HCT116 (cell line): ENCODE measurements at regions not wholly inside any gene's neighbourhood (a gene's known extent, or its start where the extent isn't known, plus 50 kb on each side); places are given as distances from the start of the nearest gene placed in this dataset.

Experiments used
- CTCF ChIP-seq, 3 experiments: fragments of 200-600 bp in 1 of 3; sonication (generic) in 1 of 3; IDR thresholded peaks in 2 of 3; conservative IDR thresholded peaks in 1 of 3; 2 replicates each; pipeline ENCODE4 v1.5.1; 2012 to 2017; ENCODE audit warnings: low read depth in 2 of 3, low read length in 2 of 3, antibody characterized with exemption in 1 of 3, borderline replicate concordance in 1 of 3, control low read depth in 1 of 3, mild to moderate bottlenecking in 1 of 3, mixed read lengths in 1 of 3, mixed run types in 1 of 3, moderate library complexity in 1 of 3; ENCODE audit not compliant: insufficient read depth in 1 of 3
- SP1 ChIP-seq: IDR thresholded peaks from 2 replicates; pipeline ENCODE4 v1.6.1; 2012; ENCODE audit warnings: low read depth
- SRF ChIP-seq: IDR thresholded peaks from 2 replicates; pipeline ENCODE4 v1.6.1; 2012; ENCODE audit warnings: low read depth

- no peak for TF ChIP-seq CTCF (IDR thresholded peaks at IDR 0.05 in 2 of 3, conservative IDR thresholded peaks at IDR 0.05 in 1 of 3; ENCODE audit: borderline replicate concordance in 1 of 3, insufficient read depth in 1 of 3, low read depth in 2 of 3, low read length in 2 of 3)
- TF ChIP-seq SRF, result no peak
- no peak for TF ChIP-seq SP1
Observed at GRCh38 chr3:87691109-87691508, 367.7 kb downstream of the CGGBP1 start.
